ENCODE measurements at regions not wholly inside any gene's neighbourhood (a gene's known extent, or its start where the extent isn't known, plus 50 kb on each side); places are given as distances from the start of the nearest gene placed in this dataset.

- Mint-ChIP-seq H3K4me3 (no peak overlapping the region), H3K36me3 (no peaks in the 10 kb centered on the region), H3K4me1 (peaks cover 32% of the 10 kb centered on the region), H3K27ac (no peak overlapping the region), H3K27me3 (ENCODE audit: insufficient read depth, low read depth) (peaks cover 4% of the 10 kb centered on the region), H3K9me3 (no peaks in the 10 kb centered on the region)
- TF ChIP-seq EZH2phosphoT487 (IDR thresholded peaks at IDR 0.05) (no peak), CTCF (IDR thresholded peaks at IDR 0.05) (no peak), EZH2 (IDR thresholded peaks at IDR 0.05) (no peak)
- H3F3A ChIP-seq (ENCODE audit: low read depth), result no peaks in the 10 kb centered on the region
- no peak overlapping the region for H3K9ac ChIP-seq
- H3K36me3 ChIP-seq, result no peaks in the 10 kb centered on the region
- peaks cover 6% of the 10 kb centered on the region for H3K4me1 ChIP-seq
- no peak overlapping the region for H2AFZ ChIP-seq (replicated peaks)
- H3K27me3 ChIP-seq, result peaks cover 4% of the 10 kb centered on the region
- no peak overlapping the region for H3K27ac ChIP-seq
- DNase-seq (ENCODE audit: low spot score), result no peak
- H3K4me3 ChIP-seq, result no peak overlapping the region
- no peaks in the 10 kb centered on the region for H4K20me1 ChIP-seq (ENCODE audit: low read depth)
- no peaks in the 10 kb centered on the region for H3K79me2 ChIP-seq (ENCODE audit: low read depth)
- H3K4me2 ChIP-seq, result no peak overlapping the region
- H3K9me3 ChIP-seq (ENCODE audit: low read depth), result no peaks in the 10 kb centered on the region
Observed at GRCh38 chr6:165844232-165844631, 181.2 kb upstream of the PDE10A start.

- no peak overlapping the region for H3K27ac Mint-ChIP-seq
- no peak for DNase-seq (ENCODE audit: low spot score)
- Histone ChIP-seq H3F3A (ENCODE audit: low read depth) (no peaks in the 10 kb centered on the region), H3K9me3 (ENCODE audit: low read depth) (no peaks in the 10 kb centered on the region), H3K36me3 (no peaks in the 10 kb centered on the region), H3K4me3 (no peak overlapping the region), H3K27me3 (no peaks in the 10 kb centered on the region), H4K20me1 (ENCODE audit: low read depth) (no peaks in the 10 kb centered on the region), H3K4me1 (peaks cover 6% of the 10 kb centered on the region), H3K9ac (no peak overlapping the region), H3K4me2 (no peak overlapping the region), H3K79me2 (ENCODE audit: low read depth) (no peaks in the 10 kb centered on the region), H2AFZ (replicated peaks) (no peak overlapping the region), H3K27ac (no peak overlapping the region)
- H3K4me1 Mint-ChIP-seq, result peaks cover 32% of the 10 kb centered on the region
- no peak overlapping the region for H3K4me3 Mint-ChIP-seq
- no peaks in the 10 kb centered on the region for H3K36me3 Mint-ChIP-seq
- no peaks in the 10 kb centered on the region for H3K9me3 Mint-ChIP-seq
- TF ChIP-seq EZH2phosphoT487 (IDR thresholded peaks at IDR 0.05) (no peak), EZH2 (IDR thresholded peaks at IDR 0.05) (no peak), CTCF (IDR thresholded peaks at IDR 0.05) (no peak)
- H3K27me3 Mint-ChIP-seq (ENCODE audit: insufficient read depth, low read depth), result peaks cover 4% of the 10 kb centered on the region
Observed at GRCh38 chr6:165843568-165844113, 180.6 kb upstream of the PDE10A start.

GRCh38 chr6:165843121-165843520 is 180.1 kb upstream of the PDE10A start:
- Histone ChIP-seq H3K79me2 (ENCODE audit: low read depth) (no peaks in the 10 kb centered on the region), H3K27me3 (no peaks in the 10 kb centered on the region), H3F3A (ENCODE audit: low read depth) (no peaks in the 10 kb centered on the region), H3K27ac (no peak overlapping the region), H4K20me1 (ENCODE audit: low read depth) (no peaks in the 10 kb centered on the region), H3K9me3 (ENCODE audit: low read depth) (no peaks in the 10 kb centered on the region), H3K4me1 (peaks cover 6% of the 10 kb centered on the region), H2AFZ (replicated peaks) (no peak overlapping the region), H3K4me3 (no peak overlapping the region), H3K9ac (no peak overlapping the region), H3K36me3 (no peaks in the 10 kb centered on the region), H3K4me2 (no peak overlapping the region)
- H3K9me3 Mint-ChIP-seq, result no peaks in the 10 kb centered on the region
- H3K36me3 Mint-ChIP-seq, result no peaks in the 10 kb centered on the region
- H3K27ac Mint-ChIP-seq, result no peak overlapping the region
- H3K4me3 Mint-ChIP-seq, result no peak overlapping the region
- peaks cover 4% of the 10 kb centered on the region for H3K27me3 Mint-ChIP-seq (ENCODE audit: insufficient read depth, low read depth)
- TF ChIP-seq CTCF (IDR thresholded peaks at IDR 0.05), result no peak
- TF ChIP-seq EZH2 (IDR thresholded peaks at IDR 0.05), result no peak
- no peak for TF ChIP-seq EZH2phosphoT487 (IDR thresholded peaks at IDR 0.05)
- peaks cover 32% of the 10 kb centered on the region for H3K4me1 Mint-ChIP-seq
- no peak for DNase-seq (ENCODE audit: low spot score)
